H1 (cell line): ENCODE measurements at regions not wholly inside any gene's neighbourhood (a gene's known extent, or its start where the extent isn't known, plus 50 kb on each side); places are given as distances from the start of the nearest gene placed in this dataset.
A peak's percentile ranks its signal among the peaks of the same experiment; 100 is the strongest.

Experiments
- CTCF ChIA-PET: fragments of 300-600 bp; sonication (Branson Sonifier 250); formaldehyde crosslinking; loops from one replicate; lab custom pipeline; 2021; ENCODE audit not compliant: partially characterized antibody; lab: Charles Lee
- POLR2A ChIA-PET: fragments of 300-600 bp; sonication (Branson Sonifier 250); formaldehyde crosslinking; loops from one replicate; lab custom pipeline; 2021; ENCODE audit warnings: inconsistent platforms; ENCODE audit not compliant: partially characterized antibody; lab: Charles Lee
- DNase-seq, 2 experiments: peaks; one replicate each; pipeline versions ENCODE4 v3.0.0 to v3.0.0-alpha.2; 2010 to 2022; ENCODE audit warnings: low spot score in 2 of 2, low read depth in 1 of 2, mixed read lengths in 1 of 2
- FAIRE-seq: peaks from 2 replicates; lab custom pipeline; 2011; peaks lifted over from hg19 to GRCh38; lab: Jason Lieb, UNC
- H2AFZ ChIP-seq: 2 replicates; pipeline ENCODE4 v1.8.1; 2012; ENCODE audit warnings: low read length, inconsistent platforms
- H2AK5ac ChIP-seq: 2 replicates; pipeline ENCODE4 v1.6.1; 2013; ENCODE audit warnings: low read depth, low read length
- H2BK120ac ChIP-seq: replicated peaks from 2 replicates; pipeline ENCODE3; 2013; ENCODE audit warnings: low read depth, low read length, inconsistent platforms
- H2BK12ac ChIP-seq: 2 replicates; pipeline ENCODE4 v1.6.1; 2013; ENCODE audit warnings: low read depth, low read length
- H2BK15ac ChIP-seq: 2 replicates; pipeline ENCODE4 v1.6.1; 2013; ENCODE audit warnings: low read length
- H2BK20ac ChIP-seq: 2 replicates; pipeline ENCODE4 v1.6.1; 2013; ENCODE audit warnings: low read length
- H2BK5ac ChIP-seq: 2 replicates; pipeline ENCODE4 v1.6.1; 2013; ENCODE audit warnings: low read depth, low read length
- H3K14ac ChIP-seq: 2 replicates; pipeline ENCODE4 v1.6.1; 2013; ENCODE audit warnings: inconsistent platforms; ENCODE audit not compliant: insufficient read length
- H3K18ac ChIP-seq: 2 replicates; pipeline ENCODE4 v1.6.1; 2013; ENCODE audit warnings: low read length; ENCODE audit errors: extremely low read depth
- H3K23ac ChIP-seq: 2 replicates; pipeline ENCODE4 v1.6.1; 2013; ENCODE audit warnings: inconsistent platforms; ENCODE audit not compliant: insufficient read length
- H3K23me2 ChIP-seq: 2 replicates; pipeline ENCODE4 v1.6.1; 2013; ENCODE audit warnings: low read depth, low read length
- H3K27ac ChIP-seq: 2 replicates; pipeline ENCODE4 v1.6.1; 2011; ENCODE audit warnings: low read depth, low read length, inconsistent platforms
- H3K27me3 ChIP-seq, 4 experiments: replicated peaks in 1 of 4; 1 replicate in 1 of 4; 2 replicates in 3 of 4; pipeline versions ENCODE4 v1.6.1 to v1.8.1; 2011 to 2013; ENCODE audit warnings: low read length in 3 of 4, mild to moderate bottlenecking in 3 of 4, inconsistent platforms in 2 of 4, mixed read lengths in 2 of 4, moderate library complexity in 1 of 4; ENCODE audit not compliant: control insufficient read depth in 3 of 4, insufficient read depth in 3 of 4; ENCODE audit errors: extremely low read depth in 1 of 4
- H3K36me3 ChIP-seq, 4 experiments: 2 replicates each; pipeline versions ENCODE4 v1.6.1 to v1.8.1; 2011 to 2013; ENCODE audit warnings: mild to moderate bottlenecking in 4 of 4, low read length in 3 of 4, moderate library complexity in 2 of 4, control low read depth in 1 of 4, inconsistent platforms in 1 of 4; ENCODE audit not compliant: insufficient read depth in 4 of 4, control insufficient read depth in 2 of 4
- H3K4ac ChIP-seq: replicated peaks from 2 replicates; pipeline ENCODE3; 2013; ENCODE audit warnings: low read length, low read depth, mixed read lengths, inconsistent platforms; ENCODE audit not compliant: insufficient read length
- H3K4me1 ChIP-seq, 4 experiments: replicated peaks in 1 of 4; 1 replicate in 1 of 4; 2 replicates in 3 of 4; pipeline versions ENCODE4 v1.6.1 to v1.8.1; 2011 to 2013; ENCODE audit warnings: low read length in 3 of 4, inconsistent platforms in 2 of 4, mixed read lengths in 1 of 4; ENCODE audit not compliant: insufficient read depth in 4 of 4, control insufficient read depth in 3 of 4
- H3K4me2 ChIP-seq, 2 experiments: 2 replicates each; pipeline versions ENCODE4 v1.6.1 to v1.8.1; 2011 to 2013; ENCODE audit warnings: low read depth in 2 of 2, low read length in 2 of 2, control low read depth in 1 of 2, inconsistent platforms in 1 of 2, mild to moderate bottlenecking in 1 of 2; ENCODE audit not compliant: insufficient read depth in 1 of 2
- H3K4me3 ChIP-seq, 4 experiments: fragments of 200-600, 300-600 bp in 1 of 4; sonication (generic), shearing (Covaris generic), sonication (Bioruptor Twin) in 1 of 4; 2 replicates each; pipeline versions ENCODE4 v1.5.1 to v1.8.1; 2011 to 2016; ENCODE audit warnings: low read length in 4 of 4, low read depth in 3 of 4, control low read depth in 2 of 4, inconsistent platforms in 2 of 4, mild to moderate bottlenecking in 2 of 4, mixed read lengths in 1 of 4, moderate library complexity in 1 of 4; ENCODE audit not compliant: insufficient read depth in 2 of 4; ENCODE audit errors: extremely low read depth in 1 of 4
- H3K56ac ChIP-seq: replicated peaks from 2 replicates; pipeline ENCODE3; 2013; ENCODE audit warnings: low read depth, mild to moderate bottlenecking, mixed read lengths, low read length, inconsistent platforms; ENCODE audit not compliant: insufficient read length
- H3K79me1 ChIP-seq: 2 replicates; pipeline ENCODE4 v1.6.1; 2013; ENCODE audit warnings: low read depth, low read length, control low read depth
- H3K79me2 ChIP-seq, 2 experiments: 2 replicates each; pipeline versions ENCODE4 v1.6.1 to v1.8.1; 2012 to 2013; ENCODE audit warnings: low read length in 2 of 2, mild to moderate bottlenecking in 2 of 2, inconsistent platforms in 1 of 2; ENCODE audit not compliant: insufficient read depth in 2 of 2, control insufficient read depth in 1 of 2
- H3K9ac ChIP-seq, 4 experiments: replicated peaks in 1 of 4; 1 replicate in 1 of 4; 2 replicates in 3 of 4; pipeline versions ENCODE4 v1.6.1 to v1.8.1; 2011 to 2013; ENCODE audit warnings: low read depth in 3 of 4, low read length in 3 of 4, control low read depth in 2 of 4, mild to moderate bottlenecking in 2 of 4, moderate library complexity in 2 of 4, inconsistent platforms in 1 of 4; ENCODE audit errors: extremely low read depth in 1 of 4
- H3K9me3 ChIP-seq, 2 experiments: 2 replicates each; pipeline versions ENCODE4 v1.6.1 to v1.8.1; 2012 to 2013; ENCODE audit warnings: mild to moderate bottlenecking in 2 of 2, moderate library complexity in 2 of 2, control low read depth in 1 of 2, inconsistent platforms in 1 of 2, low read depth in 1 of 2, low read length in 1 of 2, mixed read lengths in 1 of 2; ENCODE audit not compliant: insufficient read depth in 2 of 2
- H4K20me1 ChIP-seq, 2 experiments: replicated peaks in 1 of 2; 2 replicates each; pipeline versions ENCODE3 to v1.8.1; 2011 to 2013; ENCODE audit warnings: inconsistent platforms in 2 of 2, low read length in 2 of 2, mild to moderate bottlenecking in 1 of 2; ENCODE audit not compliant: insufficient read depth in 2 of 2, control insufficient read depth in 1 of 2
- H4K5ac ChIP-seq: 2 replicates; pipeline ENCODE4 v1.6.1; 2013; ENCODE audit warnings: low read length, low read depth, mixed read lengths, inconsistent platforms; ENCODE audit not compliant: insufficient read length
- H4K8ac ChIP-seq: 2 replicates; pipeline ENCODE4 v1.8.0; 2013; ENCODE audit warnings: mild to moderate bottlenecking, moderate library complexity, low read length, inconsistent platforms; ENCODE audit not compliant: insufficient read depth; ENCODE audit errors: extremely low read depth
- H4K91ac ChIP-seq: replicated peaks from 2 replicates; pipeline ENCODE3; 2013; ENCODE audit warnings: low read length, mixed read lengths, inconsistent platforms; ENCODE audit not compliant: insufficient read length
- ATF3 ChIP-seq: IDR thresholded peaks from 2 replicates; pipeline ENCODE4 v1.6.1; 2011; ENCODE audit warnings: low read depth, mild to moderate bottlenecking, low read length; ENCODE audit not compliant: insufficient read depth
- CBX5 ChIP-seq: fragments of 300-800, 300-1000 bp; sonication (generic); IDR thresholded peaks from 2 replicates; pipeline ENCODE4 v1.7.1; 2016; ENCODE audit warnings: antibody characterized with exemption, low read length, low read depth
- EZH2 ChIP-seq: fragments of 200-600 bp; sonication (generic); IDR thresholded peaks from 2 replicates; pipeline ENCODE4 v1.7.1; 2012; ENCODE audit warnings: low read depth, mild to moderate bottlenecking, moderate library complexity, low read length, inconsistent platforms; ENCODE audit not compliant: severe bottlenecking
- GTF2F1 ChIP-seq: IDR thresholded peaks from 2 replicates; pipeline ENCODE4 v1.6.1; 2012; ENCODE audit warnings: low read depth, low read length, improper control_type of control experiment, borderline replicate concordance
- HDAC6 ChIP-seq: IDR thresholded peaks from one replicate; pipeline ENCODE4 v1.7.1; 2012; ENCODE audit warnings: low read depth, mild to moderate bottlenecking, inconsistent platforms, low read length, moderate library complexity
- NRF1 ChIP-seq: IDR thresholded peaks from 2 replicates; pipeline ENCODE4 v1.6.1; 2011; ENCODE audit warnings: mild to moderate bottlenecking, low read depth, low read length, improper control_type of control experiment
- SP2 ChIP-seq: IDR thresholded peaks from 2 replicates; pipeline ENCODE4 v1.6.1; 2012; ENCODE audit warnings: mild to moderate bottlenecking, low read length, inconsistent platforms
- WGBS, 2 experiments: shearing (Covaris generic) in 1 of 2; methylation state at CpG; one replicate each; pipeline versions ENCODE4 v1.1.6 to v1.1.7; 2013 to 2015; ENCODE audit warnings: low lambda C conversion rate in 2 of 2, mixed read lengths in 2 of 2, inconsistent platforms in 1 of 2, low coverage in 1 of 2, missing lambda C conversion rate in 1 of 2; ENCODE audit not compliant: insufficient replicate concordance in 2 of 2, insufficient coverage in 1 of 2, insufficient read length in 1 of 2; ENCODE audit errors: extremely low coverage in 1 of 2, missing lambda C conversion rate in 1 of 2; 5-methylcytosine and 5-hydroxymethylcytosine counted together

DNA sequence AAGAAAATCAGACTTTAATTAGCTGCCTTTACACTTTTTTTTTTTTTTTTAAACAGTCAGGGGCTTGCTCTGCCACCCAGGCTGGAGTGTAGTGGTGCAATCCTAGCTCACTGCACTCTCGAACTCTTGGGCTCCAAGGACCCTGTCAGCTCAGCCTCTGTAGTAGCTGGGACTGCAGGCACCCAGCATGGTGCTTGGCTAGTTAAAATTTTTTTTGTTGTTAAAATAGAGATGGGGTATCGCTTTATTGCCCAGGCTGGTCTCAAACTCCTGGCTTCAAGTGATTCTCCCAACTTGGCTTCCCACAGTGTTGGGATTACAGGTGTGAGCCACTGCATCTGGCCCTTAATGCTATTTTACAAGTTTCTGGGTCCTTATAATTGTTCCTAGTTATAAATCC, 359.1 kb downstream of the SPRY1 start:
- POLR2A ChIA-PET, result interaction anchor here (0.6 kb wide), 1 partner anchor 489 kb away, joined by 3 read pairs; no protein-coding TSS in a partner anchor
- Histone ChIP-seq H3K18ac (no peak overlapping the region), H3K4me2 (no peak overlapping the region)
- no peak for FAIRE-seq
- TF ChIP-seq CBX5 (no peak), EZH2 (no peak), NRF1 (no peak), GTF2F1 (no peak), ATF3 (no peak), SP2 (no peak), HDAC6 (no peak)
- TF ChIP-seq, all 59 proteins: peak for 0
- no peaks in the 10 kb centered on the region for H3K79me2 ChIP-seq
- no peaks in the 10 kb centered on the region for H3K9me3 ChIP-seq
- no peak overlapping the region for H3K4me3 ChIP-seq
- H3K27me3 ChIP-seq, result no peaks in the 10 kb centered on the region
- H4K91ac ChIP-seq, result no peak overlapping the region
- H3K23me2 ChIP-seq, result no peaks in the 10 kb centered on the region
- 0 out of 2 replicates have a peak overlapping the region, but pooled peaks have one; percentile 74 for H2AFZ ChIP-seq
- no peak overlapping the region for H3K4ac ChIP-seq
- no peak overlapping the region for H3K23ac ChIP-seq
- DNase-seq, result no peak
- no peak overlapping the region for H3K27ac ChIP-seq
- no peak overlapping the region for H4K8ac ChIP-seq
- H2BK5ac ChIP-seq, result no peak overlapping the region
- H2AK5ac ChIP-seq, result no peak overlapping the region
- H2BK120ac ChIP-seq, result no peak overlapping the region
- peaks cover 0 to 2% (median 0%) of the 10 kb centered on the region in 4 experiments; a peak in 1 of 7 replicates for H3K4me1 ChIP-seq
- CTCF ChIA-PET, result interaction anchor here (0.6 to 2.9 kb wide), 6 partner anchors 8 to 653 kb away, joined by 3 to 22 read pairs (median 4); partner anchors contain the start of gene SPRY1
- WGBS, 2 experiments, result 76% methylated on average over 2 of the region's 2 CpGs; no CpG with 5 or more reads in 1 of the 2 experiments
- H4K5ac ChIP-seq, result no peak overlapping the region
- no peaks in the 10 kb centered on the region for H3K79me1 ChIP-seq
- H4K20me1 ChIP-seq, result no peaks in the 10 kb centered on the region
- no peak overlapping the region for H2BK20ac ChIP-seq
- no peak overlapping the region for H3K56ac ChIP-seq
- H3K14ac ChIP-seq, result no peak overlapping the region
- no peak overlapping the region for H3K9ac ChIP-seq
- H3K36me3 ChIP-seq, result no peaks in the 10 kb centered on the region
- no peak overlapping the region for H2BK12ac ChIP-seq
- H2BK15ac ChIP-seq, result no peak overlapping the region
